HFF-Myc (cell line): ENCODE measurements at regions not wholly inside any gene's neighbourhood (a gene's known extent, or its start where the extent isn't known, plus 50 kb on each side); places are given as distances from the start of the nearest gene placed in this dataset.
A peak's percentile ranks its signal among the peaks of the same experiment; 100 is the strongest.

ENCODE experiments used
- DNase-seq: peaks from one replicate; pipeline ENCODE4 v3.0.0-alpha.2; 2011; ENCODE audit warnings: low read depth; ENCODE audit errors: extremely low read depth
- H3K4me3 ChIP-seq: replicated peaks from 2 replicates; pipeline ENCODE4 v1.5.1; 2011; ENCODE audit warnings: low read depth, mild to moderate bottlenecking, control low read depth, low read length
- CTCF ChIP-seq: IDR thresholded peaks from 2 replicates; pipeline ENCODE4 v1.5.1; 2012; ENCODE audit warnings: mild to moderate bottlenecking, low read depth, low read length, control low read depth; ENCODE audit errors: missing control alignments

GRCh38 chr11:109986488-109986887 lies 106.7 kb upstream of the ZC3H12C start:
- no peak for DNase-seq
- no peak overlapping the region for H3K4me3 ChIP-seq

GRCh38 chr11:109991835-109992234 lies 101.4 kb upstream of the ZC3H12C start:
- TF ChIP-seq CTCF, result no peak
- no peak overlapping the region for H3K4me3 ChIP-seq
- DNase-seq, result no peak

More at GRCh38 chr11:109986488-109986887, 106.7 kb upstream of the ZC3H12C start:
- TF ChIP-seq CTCF, result no peak

- no peak for DNase-seq
- no peak for TF ChIP-seq CTCF
- H3K4me3 ChIP-seq, result no peak overlapping the region
Observed at GRCh38 chr11:109993786-109994185, 99.4 kb upstream of the ZC3H12C start.

- no peak overlapping the region for H3K4me3 ChIP-seq
- DNase-seq, result no peak
- no peak for TF ChIP-seq CTCF
Observed at GRCh38 chr11:109994907-109995306, 98.3 kb upstream of the ZC3H12C start.

- H3K4me3 ChIP-seq, result no peak overlapping the region
- no peak for TF ChIP-seq CTCF
- DNase-seq, result no peak
Observed at GRCh38 chr11:109996060-109996459, 97.1 kb upstream of the ZC3H12C start.

GRCh38 chr11:109998921-109999320 lies 94.3 kb upstream of the ZC3H12C start:
- no peak for TF ChIP-seq CTCF
- H3K4me3 ChIP-seq, result no peak overlapping the region
- no peak for DNase-seq

GRCh38 chr11:110000031-110000502 lies 93.1 kb upstream of the ZC3H12C start:
- H3K4me3 ChIP-seq, result no peak overlapping the region
- peak; percentile 25 for DNase-seq
- no peak for TF ChIP-seq CTCF
